ENCODE measurements at regions not wholly inside any gene's neighbourhood (a gene's known extent, or its start where the extent isn't known, plus 50 kb on each side); places are given as distances from the start of the nearest gene placed in this dataset.

GRCh38 chr13:69109891-69110525, 997.6 kb upstream of the ATXN8OS start:
- Histone ChIP-seq H3K27me3 (ENCODE audit: low read length) (no peaks in the 10 kb centered on the region), H3K9ac (ENCODE audit: low read length) (no peak overlapping the region), H3K9me2 (replicated peaks; ENCODE audit: low read length) (no peaks in the 10 kb centered on the region), H3K4me2 (ENCODE audit: low read length) (no peak overlapping the region), H2AFZ (ENCODE audit: low read length) (no peak overlapping the region), H3K36me3 (ENCODE audit: low read depth, low read length) (no peaks in the 10 kb centered on the region), H3K27ac (ENCODE audit: low read length) (no peak overlapping the region), H3K9me3 (ENCODE audit: low read length) (no peaks in the 10 kb centered on the region), H3K4me1 (ENCODE audit: insufficient read depth, low read length) (no peaks in the 10 kb centered on the region), H3K4me3 (ENCODE audit: low read length) (no peak overlapping the region), H3K79me2 (ENCODE audit: low read length) (no peaks in the 10 kb centered on the region), H4K20me1 (ENCODE audit: low read length) (no peaks in the 10 kb centered on the region), H3F3A (ENCODE audit: low read length, unreplicated experiment) (no peaks in the 10 kb centered on the region)
- DNase-seq (no peak), ATAC-seq (no peak)
- POLR2A ChIA-PET (ENCODE audit: unreplicated experiment), result no interaction called here
- BruUV-seq (replicated peaks), result no TSS peak
- CTCF ChIA-PET, result no interaction called here
- TF ChIP-seq EZH2phosphoT487 (IDR thresholded peaks at IDR 0.05; ENCODE audit: borderline replicate concordance, low read length) (no peak), EZH2 (IDR thresholded peaks at IDR 0.05; ENCODE audit: low read length, unreplicated experiment) (no peak)
- TF ChIP-seq, protein P1, sequence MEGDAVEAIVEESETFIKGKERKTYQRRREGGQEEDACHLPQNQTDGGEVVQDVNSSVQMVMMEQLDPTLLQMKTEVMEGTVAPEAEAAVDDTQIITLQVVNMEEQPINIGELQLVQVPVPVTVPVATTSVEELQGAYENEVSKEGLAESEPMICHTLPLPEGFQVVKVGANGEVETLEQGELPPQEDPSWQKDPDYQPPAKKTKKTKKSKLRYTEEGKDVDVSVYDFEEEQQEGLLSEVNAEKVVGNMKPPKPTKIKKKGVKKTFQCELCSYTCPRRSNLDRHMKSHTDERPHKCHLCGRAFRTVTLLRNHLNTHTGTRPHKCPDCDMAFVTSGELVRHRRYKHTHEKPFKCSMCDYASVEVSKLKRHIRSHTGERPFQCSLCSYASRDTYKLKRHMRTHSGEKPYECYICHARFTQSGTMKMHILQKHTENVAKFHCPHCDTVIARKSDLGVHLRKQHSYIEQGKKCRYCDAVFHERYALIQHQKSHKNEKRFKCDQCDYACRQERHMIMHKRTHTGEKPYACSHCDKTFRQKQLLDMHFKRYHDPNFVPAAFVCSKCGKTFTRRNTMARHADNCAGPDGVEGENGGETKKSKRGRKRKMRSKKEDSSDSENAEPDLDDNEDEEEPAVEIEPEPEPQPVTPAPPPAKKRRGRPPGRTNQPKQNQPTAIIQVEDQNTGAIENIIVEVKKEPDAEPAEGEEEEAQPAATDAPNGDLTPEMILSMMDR (conservative IDR thresholded peaks at IDR 0.05; ENCODE audit: low read depth, low read length), result no peak
- intact Hi-C loops (cut with micrococcal nuclease), result no loop called here

DNA sequence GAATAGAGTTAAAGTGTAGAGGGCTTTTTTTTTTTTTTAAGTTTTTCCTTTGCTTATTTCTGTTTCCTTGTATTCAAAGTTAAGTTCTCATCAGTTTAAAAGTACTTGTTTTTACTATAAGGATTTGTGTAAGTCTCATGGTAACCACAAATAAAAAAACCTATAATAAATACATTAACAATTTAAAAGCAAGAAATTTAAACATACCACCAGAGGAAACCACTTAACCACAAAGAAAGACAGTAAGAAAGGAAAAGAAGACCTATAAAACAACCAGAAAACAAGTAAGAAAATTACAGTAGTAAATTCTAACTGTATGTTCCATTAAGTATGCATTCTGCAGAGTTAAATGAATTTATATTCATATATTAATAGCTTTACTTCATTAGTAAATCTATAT, 999.1 kb upstream of the ATXN8OS start:
- DNase-seq, result no peak
- CTCF ChIA-PET, result no interaction called here
- Histone ChIP-seq H3K4me2 (ENCODE audit: low read length) (no peak overlapping the region), H2AFZ (ENCODE audit: low read length) (no peak overlapping the region), H3K36me3 (ENCODE audit: low read depth, low read length) (no peaks in the 10 kb centered on the region), H3K4me1 (ENCODE audit: insufficient read depth, low read length) (no peaks in the 10 kb centered on the region), H3K27me3 (ENCODE audit: low read length) (no peaks in the 10 kb centered on the region), H3F3A (ENCODE audit: low read length, unreplicated experiment) (no peaks in the 10 kb centered on the region), H3K79me2 (ENCODE audit: low read length) (no peaks in the 10 kb centered on the region), H3K9me3 (ENCODE audit: low read length) (no peaks in the 10 kb centered on the region), H3K27ac (ENCODE audit: low read length) (no peak overlapping the region), H3K9ac (ENCODE audit: low read length) (no peak overlapping the region), H3K9me2 (replicated peaks; ENCODE audit: low read length) (no peaks in the 10 kb centered on the region), H3K4me3 (ENCODE audit: low read length) (no peak overlapping the region), H4K20me1 (ENCODE audit: low read length) (no peaks in the 10 kb centered on the region)
- TF ChIP-seq EZH2phosphoT487 (IDR thresholded peaks at IDR 0.05; ENCODE audit: borderline replicate concordance, low read length) (no peak), EZH2 (IDR thresholded peaks at IDR 0.05; ENCODE audit: low read length, unreplicated experiment) (no peak)
- TF ChIP-seq, protein P1 (conservative IDR thresholded peaks at IDR 0.05; ENCODE audit: low read depth, low read length), result no peak
- no peak for ATAC-seq
- intact Hi-C loops (cut with micrococcal nuclease), result no loop called here
- POLR2A ChIA-PET (ENCODE audit: unreplicated experiment), result no interaction called here
- no TSS peak for BruUV-seq (replicated peaks)

DNA sequence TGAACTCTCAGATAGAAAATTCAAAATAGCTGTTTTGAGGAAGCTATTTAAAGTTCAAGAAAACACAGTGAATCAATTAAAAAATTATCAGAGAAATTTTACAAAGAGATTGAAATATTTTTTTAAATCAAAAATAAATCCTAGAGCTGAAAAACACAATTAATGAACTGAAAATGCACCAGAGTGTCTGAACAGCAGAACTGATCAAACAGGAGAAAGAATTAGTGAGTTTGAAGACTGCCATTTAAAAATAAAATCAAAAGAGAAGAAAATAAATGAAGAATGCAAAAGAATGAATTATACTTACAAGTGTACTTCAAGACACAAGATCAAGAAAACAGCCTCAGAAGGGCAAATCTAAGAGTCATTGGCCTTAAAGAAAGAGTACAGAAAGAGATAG, 1000.2 kb upstream of the ATXN8OS start:
- H3F3A ChIP-seq (ENCODE audit: low read length, unreplicated experiment), result no peaks in the 10 kb centered on the region
- intact Hi-C loops (cut with micrococcal nuclease), result no loop called here
- CTCF ChIA-PET, result no interaction called here
- no peaks in the 10 kb centered on the region for H3K9me2 ChIP-seq (replicated peaks; ENCODE audit: low read length)
- H3K27ac ChIP-seq (ENCODE audit: low read length), result no peak overlapping the region
- H3K4me1 ChIP-seq (ENCODE audit: insufficient read depth, low read length), result no peaks in the 10 kb centered on the region
- no peaks in the 10 kb centered on the region for H3K79me2 ChIP-seq (ENCODE audit: low read length)
- no peaks in the 10 kb centered on the region for H3K36me3 ChIP-seq (ENCODE audit: low read depth, low read length)
- H3K4me3 ChIP-seq (ENCODE audit: low read length), result no peak overlapping the region
- no peaks in the 10 kb centered on the region for H4K20me1 ChIP-seq (ENCODE audit: low read length)
- no peak for DNase-seq
- no peaks in the 10 kb centered on the region for H3K9me3 ChIP-seq (ENCODE audit: low read length)
- H3K27me3 ChIP-seq (ENCODE audit: low read length), result no peaks in the 10 kb centered on the region
- ATAC-seq, result no peak
- H3K4me2 ChIP-seq (ENCODE audit: low read length), result no peak overlapping the region
- no peak overlapping the region for H2AFZ ChIP-seq (ENCODE audit: low read length)
- no peak overlapping the region for H3K9ac ChIP-seq (ENCODE audit: low read length)
- POLR2A ChIA-PET (ENCODE audit: unreplicated experiment), result no interaction called here
- no peak for TF ChIP-seq EZH2 (IDR thresholded peaks at IDR 0.05; ENCODE audit: low read length, unreplicated experiment)
- no peak for TF ChIP-seq EZH2phosphoT487 (IDR thresholded peaks at IDR 0.05; ENCODE audit: borderline replicate concordance, low read length)
- TF ChIP-seq, protein P1 (conservative IDR thresholded peaks at IDR 0.05; ENCODE audit: low read depth, low read length), result no peak
- BruUV-seq (replicated peaks), result no TSS peak

Measured in PC-3 (cell line).